ENCODE measurements at regions not wholly inside any gene's neighbourhood (a gene's known extent, or its start where the extent isn't known, plus 50 kb on each side); places are given as distances from the start of the nearest gene placed in this dataset.
"Not testable (repeated sequence)": the region's sequence is repeated elsewhere in the genome, so short reads cannot be mapped to it uniquely, and the experiment has no call there.

GRCh38 chr5:145531038-145531734 lies 304.0 kb downstream of the PRELID2 start:
- Histone ChIP-seq H3K27ac (peak overlapping the region in 2 of 5 donors; percentile 16 to 56), H3K27me3 (no peaks in the 10 kb centered on the region), H3K9me3 (no peaks in the 10 kb centered on the region), H3K4me1 (peaks cover 0 to 7% (median 6%) of the 10 kb centered on the region in 4 donors), H3K36me3 (no peaks in the 10 kb centered on the region), H3K4me3 (no peak overlapping the region)
- 26 to 58% (median 34%) methylated on average over 5 of the region's 5 CpGs for WGBS, 5 donors
- intact Hi-C loops (cut with DNase I; ENCODE audit: low total_unique reads), result no loop called here
- peak; percentile 58 to 83 for DNase-seq
- peak in 1 of 3 donors; percentile 57 for TF ChIP-seq POLR2AphosphoS5 (IDR thresholded peaks at IDR 0.05)
- no peak for TF ChIP-seq CTCF (IDR thresholded peaks at IDR 0.05)
- no peak for TF ChIP-seq POLR2A (IDR thresholded peaks at IDR 0.05)
- TF ChIP-seq EP300 (IDR thresholded peaks at IDR 0.05), result no peak

DNA sequence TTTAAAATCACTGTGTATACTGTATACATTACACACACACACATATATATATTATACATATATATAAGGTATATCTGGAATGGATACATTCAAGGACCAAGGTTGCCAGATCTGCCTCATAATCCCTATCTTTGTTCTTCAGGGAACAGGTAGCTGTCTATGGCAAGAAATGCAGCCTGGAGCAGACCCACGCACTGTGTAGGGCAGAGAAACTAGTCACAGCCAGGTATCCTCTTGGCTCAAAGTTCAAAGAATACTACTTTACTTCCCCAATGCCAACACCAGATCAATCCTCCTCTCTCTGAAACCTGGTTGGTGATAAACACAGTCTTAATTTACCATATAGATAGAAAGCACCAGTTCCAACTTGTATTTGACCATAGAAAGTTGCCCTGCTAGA lies 313.6 kb downstream of the PRELID2 start:
- 67 to 88% (median 86%) methylated on average over 1 of the region's 1 CpG for WGBS, 5 donors
- peaks cover 0 to 4% (median 2%) of the 10 kb centered on the region in 4 donors for H3K9me3 ChIP-seq
- no peak for DNase-seq
- intact Hi-C loops (cut with DNase I; ENCODE audit: low total_unique reads), result no loop called here
- no peak overlapping the region for H3K4me3 ChIP-seq
- TF ChIP-seq POLR2AphosphoS5 (IDR thresholded peaks at IDR 0.05) (no peak), EP300 (IDR thresholded peaks at IDR 0.05) (no peak), POLR2A (IDR thresholded peaks at IDR 0.05) (no peak), CTCF (IDR thresholded peaks at IDR 0.05) (no peak)
- no peak overlapping the region for H3K27ac ChIP-seq
- H3K36me3 ChIP-seq, result no peaks in the 10 kb centered on the region
- H3K27me3 ChIP-seq, result no peaks in the 10 kb centered on the region
- H3K4me1 ChIP-seq, result no peaks in the 10 kb centered on the region

DNA sequence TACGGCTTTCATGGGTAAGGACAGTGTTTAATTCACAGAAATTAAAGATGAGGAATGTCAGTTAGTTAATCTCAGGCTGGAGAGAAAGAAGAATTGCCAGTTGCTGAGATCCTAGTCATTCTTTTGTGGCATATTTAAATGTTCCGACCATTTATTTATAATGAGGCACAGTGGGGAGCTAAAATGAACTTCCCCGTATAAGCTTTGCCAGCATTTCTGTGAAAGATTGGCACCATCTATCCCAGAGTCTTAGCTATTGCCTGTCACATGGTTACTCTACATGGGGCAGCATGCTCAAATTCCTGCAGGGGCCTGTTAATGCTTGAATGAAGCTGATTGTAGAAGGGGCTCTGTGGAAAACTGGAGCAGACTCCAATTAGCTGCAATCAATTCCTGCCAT lies 314.1 kb downstream of the PRELID2 start:
- no peak overlapping the region for H3K4me3 ChIP-seq
- DNase-seq, result peak in 1 of 2 donors; percentile 32
- no peak overlapping the region for H3K27ac ChIP-seq
- H3K36me3 ChIP-seq, result no peaks in the 10 kb centered on the region
- H3K9me3 ChIP-seq, result peaks cover 0 to 8% (median 4%) of the 10 kb centered on the region in 4 donors
- no peaks in the 10 kb centered on the region for H3K4me1 ChIP-seq
- no peak for TF ChIP-seq POLR2AphosphoS5 (IDR thresholded peaks at IDR 0.05)
- TF ChIP-seq CTCF (IDR thresholded peaks at IDR 0.05), result no peak
- no peaks in the 10 kb centered on the region for H3K27me3 ChIP-seq
- WGBS, 5 donors, result 59 to 82% (median 73%) methylated on average over 3 of the region's 3 CpGs
- intact Hi-C loops (cut with DNase I; ENCODE audit: low total_unique reads), result no loop called here

GRCh38 chr5:145520335-145520734 lies 314.8 kb downstream of the PRELID2 start:
- no peak overlapping the region for H3K4me3 ChIP-seq
- TF ChIP-seq POLR2A (IDR thresholded peaks at IDR 0.05) (no peak), CTCF (IDR thresholded peaks at IDR 0.05) (no peak), POLR2AphosphoS5 (IDR thresholded peaks at IDR 0.05) (no peak), EP300 (IDR thresholded peaks at IDR 0.05) (no peak)
- no peaks in the 10 kb centered on the region for H3K4me1 ChIP-seq
- no peaks in the 10 kb centered on the region for H3K27me3 ChIP-seq
- H3K9me3 ChIP-seq, result peaks cover 0 to 10% (median 4%) of the 10 kb centered on the region in 4 donors
- intact Hi-C loops (cut with DNase I; ENCODE audit: low total_unique reads), result no loop called here
- WGBS, 5 donors, result 73 to 85% (median 83%) methylated on average over 4 of the region's 4 CpGs
- no peak overlapping the region for H3K27ac ChIP-seq
- no peak for DNase-seq
- H3K36me3 ChIP-seq, result no peaks in the 10 kb centered on the region

- DNase-seq; H3K4me3 ChIP-seq; intact Hi-C loops (cut with DNase I; ENCODE audit: low total_unique reads); H3K27me3 ChIP-seq; H3K27ac ChIP-seq; H3K4me1 ChIP-seq; H3K36me3 ChIP-seq: not testable (repeated sequence)
- H3K9me3 ChIP-seq, result peaks cover 0 to 10% (median 4%) of the 10 kb centered on the region in 4 donors
Observed at GRCh38 chr5:145517588-145517987, 317.6 kb downstream of the PRELID2 start.

Data from stomach (tissue), 8 donors.